IPS DF 6.9 (cell line): ENCODE measurements at regions not wholly inside any gene's neighbourhood (a gene's known extent, or its start where the extent isn't known, plus 50 kb on each side); places are given as distances from the start of the nearest gene placed in this dataset.
"Not testable (repeated sequence)": the region's sequence is repeated elsewhere in the genome, so short reads cannot be mapped to it uniquely, and the experiment has no call there.

Source experiments
- DNase-seq: peaks from one replicate; pipeline ENCODE4 v3.0.0-alpha.2; 2013; ENCODE audit warnings: low read depth, low spot score
- H3K27ac ChIP-seq: one replicate; pipeline ENCODE4 v1.5.1; 2013; ENCODE audit warnings: low read length, control low read depth
- H3K27me3 ChIP-seq: 2 replicates; pipeline ENCODE4 v1.6.1; 2013; ENCODE audit warnings: mild to moderate bottlenecking, low read length; ENCODE audit not compliant: control insufficient read depth, insufficient read depth
- H3K36me3 ChIP-seq: 2 replicates; pipeline ENCODE4 v1.6.1; 2013; ENCODE audit warnings: low read length; ENCODE audit not compliant: control insufficient read depth, insufficient read depth
- H3K4me1 ChIP-seq: 2 replicates; pipeline ENCODE4 v1.6.1; 2013; ENCODE audit warnings: low read length; ENCODE audit not compliant: control insufficient read depth, insufficient read depth
- H3K4me3 ChIP-seq: 2 replicates; pipeline ENCODE4 v1.5.1; 2013; ENCODE audit warnings: mild to moderate bottlenecking, low read length
- H3K9me3 ChIP-seq: 2 replicates; pipeline ENCODE4 v1.6.1; 2013; ENCODE audit warnings: low read length, inconsistent platforms; ENCODE audit not compliant: control insufficient read depth, insufficient read depth
- WGBS: extraction: QIAGEN DNeasy Blood & Tissue Kit; methylation state at CpG from one replicate; pipeline ENCODE4 v1.1.7; 2013; ENCODE audit warnings: mixed read lengths, missing lambda C conversion rate; ENCODE audit not compliant: insufficient read length, insufficient coverage; 5-methylcytosine and 5-hydroxymethylcytosine counted together

DNA sequence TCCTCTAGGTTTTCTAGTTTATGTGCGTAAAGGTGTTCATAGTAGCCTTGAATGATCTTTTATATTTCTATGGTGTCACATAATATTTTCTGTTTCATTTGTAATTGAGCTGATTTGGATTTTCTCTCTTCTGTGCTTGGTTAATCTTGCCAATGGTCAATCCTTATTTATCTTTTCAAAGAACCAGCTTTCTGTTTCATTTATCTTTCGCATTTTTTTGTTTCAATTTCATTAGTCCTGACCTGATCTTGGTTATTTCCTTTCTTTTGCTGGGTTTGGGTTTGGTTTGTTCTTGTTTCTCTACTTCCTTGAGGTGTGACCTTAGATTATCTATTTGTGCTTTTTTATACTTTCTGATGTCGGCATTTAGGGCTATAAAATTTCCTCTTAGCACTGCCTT is 304.4 kb upstream of the CHRM3 start:
- not testable (repeated sequence) for H3K36me3 ChIP-seq, H3K4me3 ChIP-seq, DNase-seq, H3K9me3 ChIP-seq, H3K4me1 ChIP-seq, H3K27ac ChIP-seq, H3K27me3 ChIP-seq
- no CpG with 5 or more reads among the region's 3 CpGs for WGBS

DNA sequence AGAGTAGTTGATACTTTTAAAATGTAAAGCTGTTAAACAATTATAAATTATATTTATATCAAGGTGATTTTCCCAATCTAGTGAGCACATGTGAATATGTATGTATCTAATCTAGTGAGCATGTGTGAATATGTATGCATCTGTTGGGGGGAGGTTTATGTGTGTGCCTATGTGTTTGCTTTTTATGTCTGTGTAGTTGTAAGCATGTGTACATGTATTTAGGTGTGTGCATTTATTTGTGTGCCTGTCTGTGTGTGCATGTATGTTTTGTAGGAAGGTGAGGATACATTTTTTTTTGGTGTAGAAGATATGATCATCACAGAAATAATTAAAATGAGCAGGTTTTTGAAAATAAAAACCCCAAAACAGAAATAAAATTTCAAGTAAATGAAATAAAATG is 318.9 kb upstream of the CHRM3 start:
- H3K36me3 ChIP-seq = no peaks in the 10 kb centered on the region
- no peak overlapping the region for H3K4me3 ChIP-seq
- H3K27ac ChIP-seq = no peak overlapping the region
- no peak for DNase-seq
- H3K9me3 ChIP-seq = no peaks in the 10 kb centered on the region
- H3K27me3 ChIP-seq = no peaks in the 10 kb centered on the region
- no peaks in the 10 kb centered on the region for H3K4me1 ChIP-seq

GRCh38 chr1:239067058-239067457 is 319.3 kb upstream of the CHRM3 start:
- no peak for DNase-seq
- Histone ChIP-seq H3K4me3 (no peak overlapping the region), H3K27me3 (no peaks in the 10 kb centered on the region), H3K9me3 (no peaks in the 10 kb centered on the region), H3K36me3 (no peaks in the 10 kb centered on the region), H3K4me1 (no peaks in the 10 kb centered on the region), H3K27ac (no peak overlapping the region)
- no CpG with 5 or more reads among the region's 1 CpG for WGBS

DNA sequence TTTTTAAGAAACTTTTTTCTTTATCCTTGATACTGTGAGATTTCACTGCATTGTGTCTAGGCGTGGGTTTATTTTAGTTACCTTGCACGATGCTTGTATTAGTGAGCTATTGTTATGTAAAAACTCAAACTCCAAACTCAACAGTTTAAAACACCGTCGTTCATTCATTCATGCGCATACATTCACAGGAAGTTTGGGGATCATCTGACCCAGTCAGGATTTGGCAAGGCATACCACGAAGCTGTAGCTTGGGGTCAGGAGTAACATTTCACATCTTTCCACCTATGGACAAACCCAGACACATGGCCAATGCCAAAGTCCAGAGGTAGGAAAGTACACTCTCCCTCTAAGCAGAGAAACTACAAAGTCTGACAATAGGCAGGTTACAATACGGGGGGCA is 324.6 kb upstream of the CHRM3 start:
- H3K4me3 ChIP-seq = no peak overlapping the region
- H3K27ac ChIP-seq = no peak overlapping the region
- peaks cover 3% of the 10 kb centered on the region; the same call in 1 of the 2 replicates for H3K4me1 ChIP-seq
- no peaks in the 10 kb centered on the region for H3K27me3 ChIP-seq
- DNase-seq = no peak
- no peaks in the 10 kb centered on the region for H3K9me3 ChIP-seq
- WGBS = no CpG with 5 or more reads among the region's 7 CpGs
- H3K36me3 ChIP-seq = no peaks in the 10 kb centered on the region

GRCh38 chr1:239058190-239058589 is 328.2 kb upstream of the CHRM3 start:
- no CpG with 5 or more reads among the region's 6 CpGs for WGBS
- Histone ChIP-seq H3K4me1 (peaks cover 3% of the 10 kb centered on the region; the same call in 1 of the 2 replicates), H3K4me3 (no peak overlapping the region), H3K36me3 (no peaks in the 10 kb centered on the region), H3K9me3 (no peaks in the 10 kb centered on the region), H3K27ac (no peak overlapping the region), H3K27me3 (no peaks in the 10 kb centered on the region)
- DNase-seq = no peak

- no peaks in the 10 kb centered on the region for H3K36me3 ChIP-seq
- H3K4me3 ChIP-seq = no peak overlapping the region
- peaks cover 2% of the 10 kb centered on the region; the same call in 1 of the 2 replicates for H3K4me1 ChIP-seq
- DNase-seq = no peak
- H3K27ac ChIP-seq = no peak overlapping the region
- H3K27me3 ChIP-seq = no peaks in the 10 kb centered on the region
- H3K9me3 ChIP-seq = no peaks in the 10 kb centered on the region
- no CpG with 5 or more reads among the region's 3 CpGs for WGBS
These were observed 329.4 kb upstream of the CHRM3 start for GRCh38 chr1:239056940-239057339.

DNA sequence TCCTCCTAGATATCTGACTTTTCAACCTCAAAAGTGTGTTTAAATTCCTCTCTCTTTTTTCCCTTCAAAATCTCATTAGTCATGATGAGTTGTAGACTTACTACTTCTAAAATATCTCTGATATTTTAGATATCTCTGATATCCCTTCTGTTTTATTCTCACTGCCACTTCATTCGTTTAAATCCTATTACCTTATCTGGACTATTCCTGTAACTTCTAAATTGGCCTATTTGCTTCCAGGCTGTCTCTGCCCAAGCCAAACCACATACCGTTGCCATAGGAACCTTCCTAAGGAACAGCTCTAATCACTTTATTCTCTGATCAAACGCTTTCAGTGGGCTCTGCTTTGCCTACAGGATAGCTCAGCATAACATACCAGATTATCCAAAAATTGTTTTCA is 333.1 kb upstream of the CHRM3 start:
- no peak overlapping the region for H3K4me3 ChIP-seq
- H3K4me1 ChIP-seq = no peaks in the 10 kb centered on the region
- H3K27ac ChIP-seq = no peak overlapping the region
- DNase-seq = no peak
- H3K9me3 ChIP-seq = no peaks in the 10 kb centered on the region
- WGBS = no CpG with 5 or more reads among the region's 3 CpGs
- no peaks in the 10 kb centered on the region for H3K36me3 ChIP-seq
- H3K27me3 ChIP-seq = no peaks in the 10 kb centered on the region

- H3K4me3 ChIP-seq = no peak overlapping the region
These were observed 336.8 kb upstream of the CHRM3 start for GRCh38 chr1:239049571-239049970.

GRCh38 chr1:239044829-239045228 is 341.5 kb upstream of the CHRM3 start:
- no peaks in the 10 kb centered on the region for H3K36me3 ChIP-seq
- no peaks in the 10 kb centered on the region; the same call in 1 of the 2 replicates for H3K4me1 ChIP-seq
- no peaks in the 10 kb centered on the region for H3K9me3 ChIP-seq
- no peak for DNase-seq
- no peaks in the 10 kb centered on the region for H3K27me3 ChIP-seq
- no CpG with 5 or more reads among the region's 3 CpGs for WGBS
- H3K27ac ChIP-seq = no peak overlapping the region
- H3K4me3 ChIP-seq = no peak overlapping the region

More at GRCh38 chr1:239049571-239049970, 336.8 kb upstream of the CHRM3 start:
- Histone ChIP-seq H3K4me1 (no peaks in the 10 kb centered on the region; the same call in 1 of the 2 replicates), H3K36me3 (no peaks in the 10 kb centered on the region), H3K9me3 (no peaks in the 10 kb centered on the region), H3K27me3 (no peaks in the 10 kb centered on the region), H3K27ac (no peak overlapping the region)
- no peak for DNase-seq

GRCh38 chr1:239040523-239040922 is 345.8 kb upstream of the CHRM3 start:
- no peaks in the 10 kb centered on the region for H3K27me3 ChIP-seq
- no peaks in the 10 kb centered on the region for H3K36me3 ChIP-seq
- no peak for DNase-seq
- H3K4me3 ChIP-seq = no peak overlapping the region
- no CpG with 5 or more reads among the region's 2 CpGs for WGBS
- H3K27ac ChIP-seq = no peak overlapping the region
- H3K9me3 ChIP-seq = no peaks in the 10 kb centered on the region
- no peaks in the 10 kb centered on the region; the same call in 1 of the 2 replicates for H3K4me1 ChIP-seq

DNA sequence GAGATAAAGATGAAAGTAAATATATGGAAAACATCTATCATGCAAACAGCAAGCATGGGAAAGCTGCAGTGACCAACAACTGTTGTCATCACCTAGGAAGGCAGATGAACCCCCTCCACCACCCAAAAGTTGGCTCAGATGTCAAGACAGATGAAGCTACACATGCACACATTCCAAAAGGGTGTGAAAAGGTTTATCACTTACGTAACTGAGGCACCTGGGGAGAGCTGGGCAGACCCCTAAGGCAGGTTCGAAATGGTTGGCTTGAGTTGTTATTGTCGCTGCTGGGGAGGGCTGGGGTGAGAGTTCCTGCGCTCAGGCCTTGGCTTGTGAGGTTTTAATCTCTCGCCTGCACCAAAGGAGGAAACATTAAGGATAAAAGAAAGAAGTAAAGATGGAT is 355.1 kb upstream of the CHRM3 start:
- Histone ChIP-seq H3K27me3 (no peaks in the 10 kb centered on the region), H3K4me3 (no peak overlapping the region), H3K27ac (no peak overlapping the region), H3K9me3 (no peaks in the 10 kb centered on the region), H3K36me3 (no peaks in the 10 kb centered on the region), H3K4me1 (no peaks in the 10 kb centered on the region)
- DNase-seq = no peak
- no CpG with 5 or more reads among the region's 5 CpGs for WGBS
